OCI-LY7 (cell line): ENCODE measurements at regions not wholly inside any gene's neighbourhood (a gene's known extent, or its start where the extent isn't known, plus 50 kb on each side); places are given as distances from the start of the nearest gene placed in this dataset.

ENCODE experiments used
- CTCF ChIP-seq: fragments of 200-600 bp; sonication (generic); conservative IDR thresholded peaks from 2 replicates; pipeline ENCODE4 v1.5.1; 2014; ENCODE audit warnings: mild to moderate bottlenecking, antibody characterized with exemption, low read length, moderate library complexity, mixed read lengths
- EZH2phosphoT487 ChIP-seq: fragments of 200-600 bp; sonication (generic); IDR thresholded peaks from 2 replicates; pipeline ENCODE4 v1.6.1; 2018; ENCODE audit warnings: low read depth, borderline replicate concordance, mild to moderate bottlenecking, mixed run types, antibody characterized with exemption, low read length, moderate library complexity, mixed read lengths

GRCh38 chr3:117674321-117674720 lies 964.7 kb downstream of the TUSC7 start:
- TF ChIP-seq CTCF (no peak), EZH2phosphoT487 (no peak)
